SK-N-SH (cell line): ENCODE measurements at regions not wholly inside any gene's neighbourhood (a gene's known extent, or its start where the extent isn't known, plus 50 kb on each side); places are given as distances from the start of the nearest gene placed in this dataset.

Source experiments
- CTCF ChIA-PET: fragments of 300-600, 350-600 bp; formaldehyde crosslinking; extraction: SDS; loops from one replicate; lab custom pipeline; 2021; lab: Yijun Ruan, JAX
- POLR2A ChIA-PET: fragments of 350-600 bp; sonication (Branson Sonifier 250); formaldehyde crosslinking; extraction: SDS; loops from one replicate; lab custom pipeline; 2020; ENCODE audit warnings: antibody characterized with exemption, inconsistent platforms; lab: Yijun Ruan, JAX
- DNase-seq: peaks from one replicate; pipeline ENCODE4 v3.0.0; 2012
- H2AFZ ChIP-seq: fragments of 200-600 bp; sonication (generic); 2 replicates; pipeline ENCODE4 v1.8.1; 2016; ENCODE audit warnings: antibody characterized with exemption, mild to moderate bottlenecking, low read depth
- H3F3A ChIP-seq: fragments of 200-600 bp; sonication (generic); replicated peaks from 2 replicates; pipeline ENCODE3; 2016; ENCODE audit warnings: antibody characterized with exemption, mild to moderate bottlenecking; ENCODE audit not compliant: insufficient read depth
- H3K27ac ChIP-seq, 2 experiments: fragments of 200-500 bp in 1 of 2; fragments of 200-600 bp in 1 of 2; sonication (Bioruptor generic) in 1 of 2; sonication (generic), shearing (Covaris generic) in 1 of 2; 2 replicates each; pipeline versions ENCODE4 v1.5.1 to v1.6.1; 2014 to 2016; ENCODE audit warnings: low read depth in 2 of 2, inconsistent platforms in 1 of 2, low read length in 1 of 2, mild to moderate bottlenecking in 1 of 2, mixed read lengths in 1 of 2
- H3K27me3 ChIP-seq: fragments of 200-600 bp; sonication (generic), shearing (Covaris generic); 2 replicates; pipeline ENCODE4 v1.6.1; 2016; ENCODE audit warnings: mixed run types; ENCODE audit not compliant: insufficient read depth
- H3K36me3 ChIP-seq, 2 experiments: fragments of 200-500 bp in 1 of 2; fragments of 200-600 bp in 1 of 2; sonication (Bioruptor generic) in 1 of 2; sonication (generic) in 1 of 2; replicated peaks in 1 of 2; 2 replicates each; pipeline versions ENCODE3 to v1.5.1; 2014 to 2016; ENCODE audit warnings: low read length in 1 of 2, mild to moderate bottlenecking in 1 of 2; ENCODE audit not compliant: insufficient read depth in 2 of 2, control insufficient read depth in 1 of 2
- H3K4me1 ChIP-seq, 2 experiments: fragments of 200-500 bp in 1 of 2; fragments of 200-600 bp in 1 of 2; sonication (Bioruptor generic) in 1 of 2; sonication (generic), shearing (Covaris generic) in 1 of 2; 2 replicates each; pipeline versions ENCODE4 v1.5.1 to v1.6.1; 2014 to 2016; ENCODE audit warnings: low read depth in 1 of 2, low read length in 1 of 2, mixed run types in 1 of 2; ENCODE audit not compliant: insufficient read depth in 2 of 2, control insufficient read depth in 1 of 2
- H3K4me2 ChIP-seq: fragments of 200-600 bp; sonication (generic), shearing (Covaris generic); 2 replicates; pipeline ENCODE4 v1.6.1; 2017; ENCODE audit warnings: mixed run types
- H3K4me3 ChIP-seq, 2 experiments: fragments of 200-500 bp in 1 of 2; fragments of 200-600 bp in 1 of 2; sonication (Bioruptor generic) in 1 of 2; sonication (generic), shearing (Covaris generic) in 1 of 2; 2 replicates each; pipeline versions ENCODE4 v1.5.1 to v1.8.1; 2014 to 2016; ENCODE audit warnings: low read depth in 2 of 2, inconsistent platforms in 1 of 2, low read length in 1 of 2, mild to moderate bottlenecking in 1 of 2, mixed read lengths in 1 of 2, moderate library complexity in 1 of 2
- H3K79me2 ChIP-seq: fragments of 200-600 bp; sonication (generic); 2 replicates; pipeline ENCODE4 v1.8.1; 2017; ENCODE audit warnings: mild to moderate bottlenecking; ENCODE audit not compliant: insufficient read depth
- H3K9ac ChIP-seq: fragments of 200-600 bp; sonication (generic); 2 replicates; pipeline ENCODE4 v1.6.1; 2017; ENCODE audit warnings: mixed run types
- H3K9me2 ChIP-seq: fragments of 200-600 bp; sonication (generic); 2 replicates; pipeline ENCODE4 v1.6.1; 2017; ENCODE audit warnings: mixed run types
- H3K9me3 ChIP-seq: fragments of 200-600 bp; sonication (generic); 2 replicates; pipeline ENCODE4 v1.6.1; 2017; ENCODE audit warnings: mixed run types, mild to moderate bottlenecking, moderate library complexity
- H4K20me1 ChIP-seq: fragments of 200-600 bp; sonication (generic); 2 replicates; pipeline ENCODE4 v1.6.1; 2017; ENCODE audit warnings: mild to moderate bottlenecking, mixed run types; ENCODE audit not compliant: insufficient read depth
- CHD2 ChIP-seq: fragments of 150-350 bp; IDR thresholded peaks from 2 replicates; pipeline ENCODE4 v1.6.1; 2018; ENCODE audit warnings: low read length; ENCODE audit not compliant: partially characterized antibody
- ELF1 ChIP-seq: IDR thresholded peaks from 2 replicates; pipeline ENCODE4 v1.4.0; 2012
- EZH2phosphoT487 ChIP-seq: fragments of 200-600 bp; sonication (generic); IDR thresholded peaks from 2 replicates; pipeline ENCODE4 v1.6.1; 2017; ENCODE audit warnings: low read depth, mixed run types, mild to moderate bottlenecking, antibody characterized with exemption, moderate library complexity, borderline replicate concordance
- FOSL2 ChIP-seq: IDR thresholded peaks from 2 replicates; pipeline ENCODE4 v1.4.0; 2012; ENCODE audit warnings: low read depth, mild to moderate bottlenecking, moderate library complexity, borderline replicate concordance
- FOXM1 ChIP-seq: IDR thresholded peaks from 2 replicates; pipeline ENCODE4 v1.4.0; 2012; ENCODE audit warnings: low read depth, mild to moderate bottlenecking
- GABPA ChIP-seq: IDR thresholded peaks from 2 replicates; pipeline ENCODE4 v1.4.0; 2012; ENCODE audit warnings: low read depth, mild to moderate bottlenecking
- GATA2 ChIP-seq: sonication (generic); formaldehyde crosslinking; IDR thresholded peaks from 2 replicates; pipeline ENCODE4 v1.5.0; 2020; ENCODE audit warnings: mild to moderate bottlenecking, missing genetic modification reagents
- IRF3 ChIP-seq: fragments of 150-350 bp; IDR thresholded peaks from 2 replicates; pipeline ENCODE4 v1.6.1; 2016; ENCODE audit warnings: mild to moderate bottlenecking, low read depth, low read length
- JUND ChIP-seq: IDR thresholded peaks from 2 replicates; pipeline ENCODE4 v1.4.0; 2012
- PBX3 ChIP-seq: IDR thresholded peaks from 2 replicates; pipeline ENCODE4; 2012
- RFX5 ChIP-seq: IDR thresholded peaks from 2 replicates; pipeline ENCODE4 v1.6.1; 2012; ENCODE audit warnings: mild to moderate bottlenecking, improper control_type of control experiment, low read length
- RXRA ChIP-seq: IDR thresholded peaks from 2 replicates; pipeline ENCODE4 v1.4.0; 2012; ENCODE audit warnings: low read depth, mild to moderate bottlenecking, borderline replicate concordance
- SIN3A ChIP-seq: IDR thresholded peaks from 2 replicates; pipeline ENCODE4 v1.6.1; 2012; ENCODE audit warnings: low read depth, mild to moderate bottlenecking, low read length, moderate library complexity, borderline replicate concordance
- SMC3 ChIP-seq: IDR thresholded peaks from 2 replicates; pipeline ENCODE4 v1.6.1; 2012; ENCODE audit warnings: low read depth, low read length, improper control_type of control experiment
- TAF1 ChIP-seq: IDR thresholded peaks from 2 replicates; pipeline ENCODE4 v1.6.1; 2012; ENCODE audit warnings: low read depth, mild to moderate bottlenecking, low read length, moderate library complexity, borderline replicate concordance
- USF2 ChIP-seq: fragments of 150-350 bp; IDR thresholded peaks from 2 replicates; pipeline ENCODE4 v1.6.1; 2017; ENCODE audit warnings: antibody characterized with exemption, low read length, low read depth, borderline replicate concordance
- WGBS: methylation state at CpG from one replicate; pipeline ENCODE4 v1.1.6; 2017; ENCODE audit warnings: low lambda C conversion rate; 5-methylcytosine and 5-hydroxymethylcytosine counted together

GRCh38 chr6:4287372-4287771 lies 152.0 kb upstream of the ECI2 start (continued):
- no peak for TF ChIP-seq CHD2
- TF ChIP-seq, all 33 proteins: peak for 0

- WGBS: 6% methylated on average over 4 of the region's 4 CpGs
- Histone ChIP-seq H2AFZ (no peak overlapping the region), H3K36me3 (no peaks in the 10 kb centered on the region), H3K79me2 (no peaks in the 10 kb centered on the region), H3K27me3 (peaks cover 26% of the 10 kb centered on the region; the same call in 1 of the 2 replicates), H3K27ac (no peak overlapping the region), H3K9me3 (no peaks in the 10 kb centered on the region), H4K20me1 (no peaks in the 10 kb centered on the region), H3K4me1 (peaks cover 3 to 5% of the 10 kb centered on the region in 2 experiments; a peak in 1 of 4 replicates), H3F3A (no peaks in the 10 kb centered on the region), H3K9me2 (no peaks in the 10 kb centered on the region), H3K4me2 (no peak overlapping the region), H3K4me3 (no peak overlapping the region), H3K9ac (no peak overlapping the region)
- POLR2A ChIA-PET: no interaction called here
- TF ChIP-seq SMC3: no peak
- TF ChIP-seq IRF3: no peak
- no peak for TF ChIP-seq PBX3
- no peak for TF ChIP-seq USF2
- TF ChIP-seq SIN3A: no peak
- no peak for TF ChIP-seq FOXM1
- TF ChIP-seq TAF1: no peak
- TF ChIP-seq GABPA: no peak
- TF ChIP-seq ELF1: no peak
- TF ChIP-seq JUND: no peak
- TF ChIP-seq RXRA: no peak
- TF ChIP-seq FOSL2: no peak
- TF ChIP-seq RFX5: no peak
- no peak for TF ChIP-seq GATA2 (CRISPR knock-in tag)
- no peak for TF ChIP-seq EZH2phosphoT487
- CTCF ChIA-PET: no interaction called here
- DNase-seq: no peak
Measured at GRCh38 chr6:4282926-4283325, 147.6 kb upstream of the ECI2 start.
